SH-SY5Y (cell line): ENCODE measurements at regions not wholly inside any gene's neighbourhood (a gene's known extent, or its start where the extent isn't known, plus 50 kb on each side); places are given as distances from the start of the nearest gene placed in this dataset.

Source experiments
- GATA2 ChIP-seq: IDR thresholded peaks from 2 replicates; pipeline ENCODE4 v1.6.1; 2011; ENCODE audit warnings: mild to moderate bottlenecking, low read depth, low read length
- GATA3 ChIP-seq: IDR thresholded peaks from 2 replicates; pipeline ENCODE4 v1.6.1; 2011; ENCODE audit warnings: low read depth, mild to moderate bottlenecking, low read length, moderate library complexity

DNA sequence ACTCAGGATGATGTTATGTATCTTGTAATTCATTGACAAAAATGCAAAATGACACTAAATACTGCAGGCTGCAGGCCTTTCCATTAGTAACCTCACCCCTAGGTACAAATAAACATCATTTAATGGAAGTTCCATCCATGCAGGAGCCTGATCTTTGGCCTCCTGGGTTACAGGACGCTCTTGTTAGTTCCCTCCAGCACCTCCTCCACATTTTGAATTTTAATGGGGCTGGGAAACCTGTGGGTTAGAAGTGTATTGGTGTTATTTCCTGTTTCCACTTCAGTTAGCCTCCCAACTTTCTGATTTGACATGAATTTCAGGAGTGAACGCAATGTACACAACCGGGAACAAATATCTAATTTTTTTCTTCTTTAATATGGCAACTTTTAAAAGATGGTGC lies 237.1 kb upstream of the ARGLU1 start:
- TF ChIP-seq GATA3 (no peak), GATA2 (no peak)
